DND-41 (cell line): ENCODE measurements at regions not wholly inside any gene's neighbourhood (a gene's known extent, or its start where the extent isn't known, plus 50 kb on each side); places are given as distances from the start of the nearest gene placed in this dataset.

ENCODE experiments used
- CTCF ChIP-seq: IDR thresholded peaks from 2 replicates; pipeline ENCODE4 v1.5.1; 2012; ENCODE audit warnings: borderline replicate concordance, low read length, moderate library complexity, mild to moderate bottlenecking; ENCODE audit not compliant: poor library complexity, severe bottlenecking; ENCODE audit errors: extremely low read depth
- EZH2 ChIP-seq: IDR thresholded peaks from 3 replicates; pipeline ENCODE4 v1.6.1; 2012; ENCODE audit warnings: borderline replicate concordance, low read depth, mild to moderate bottlenecking, moderate library complexity, low read length, inconsistent platforms; ENCODE audit not compliant: severe bottlenecking

GRCh38 chr11:43582024-43582862 lies 98.3 kb upstream of the HSD17B12 start:
- no peak for TF ChIP-seq CTCF
- TF ChIP-seq EZH2, result no peak
